Dendritic cell treated with granulocyte-macrophage colony-stimulating factor and Interleukin-4, amounts not matched to agents 40 ng/mL and 50 ng/mL, for 4 days (primary cell): ENCODE measurements at regions not wholly inside any gene's neighbourhood (a gene's known extent, or its start where the extent isn't known, plus 50 kb on each side); places are given as distances from the start of the nearest gene placed in this dataset.
A peak's percentile ranks its signal among the peaks of the same experiment; 100 is the strongest.

Source experiments
- H3K27ac Mint-ChIP-seq: one replicate; pipeline ENCODE4 v1.8.0; 2022; ENCODE audit warnings: mild to moderate bottlenecking, mixed read lengths
- H3K27me3 Mint-ChIP-seq: one replicate; pipeline ENCODE4 v1.8.0; 2022; ENCODE audit warnings: mild to moderate bottlenecking, mixed read lengths
- H3K36me3 Mint-ChIP-seq: one replicate; pipeline ENCODE4 v1.8.0; 2022; ENCODE audit warnings: low read depth, mixed read lengths
- H3K4me1 Mint-ChIP-seq: one replicate; pipeline ENCODE4 v1.8.0; 2022; ENCODE audit warnings: low read depth, mixed read lengths
- H3K4me3 Mint-ChIP-seq: one replicate; pipeline ENCODE4 v1.8.0; 2022; ENCODE audit warnings: mild to moderate bottlenecking, moderate library complexity, mixed read lengths
- H3K9me3 Mint-ChIP-seq: one replicate; pipeline ENCODE4 v1.8.0; 2022; ENCODE audit warnings: mixed read lengths
- intact Hi-C: fragments of 100-400 bp; cut with micrococcal nuclease; formaldehyde crosslinking; loops from one replicate; pipeline ENCODE4 v1.15.0; 2022

GRCh38 chr3:177420651-177421480, 223.6 kb upstream of the TBL1XR1 start:
- H3K36me3 Mint-ChIP-seq = no peaks in the 10 kb centered on the region
- no peak overlapping the region for H3K27ac Mint-ChIP-seq
- no peaks in the 10 kb centered on the region for H3K9me3 Mint-ChIP-seq
- peaks cover 17% of the 10 kb centered on the region for H3K4me1 Mint-ChIP-seq
- no peak overlapping the region for H3K4me3 Mint-ChIP-seq
- H3K27me3 Mint-ChIP-seq = no peaks in the 10 kb centered on the region
- intact Hi-C loops = no loop called here

- intact Hi-C loops = no loop called here
- Mint-ChIP-seq H3K27ac (no peak overlapping the region), H3K27me3 (no peaks in the 10 kb centered on the region), H3K36me3 (no peaks in the 10 kb centered on the region), H3K4me3 (no peak overlapping the region), H3K9me3 (no peaks in the 10 kb centered on the region), H3K4me1 (peaks cover 19% of the 10 kb centered on the region)
These were observed 224.2 kb upstream of the TBL1XR1 start for GRCh38 chr3:177421481-177421785.

GRCh38 chr3:177424521-177424920, 227.2 kb upstream of the TBL1XR1 start:
- no peak overlapping the region for H3K27ac Mint-ChIP-seq
- H3K9me3 Mint-ChIP-seq = no peaks in the 10 kb centered on the region
- H3K4me1 Mint-ChIP-seq = peaks cover 45% of the 10 kb centered on the region
- intact Hi-C loops = no loop called here
- no peak overlapping the region for H3K4me3 Mint-ChIP-seq
- H3K36me3 Mint-ChIP-seq = no peaks in the 10 kb centered on the region
- H3K27me3 Mint-ChIP-seq = no peaks in the 10 kb centered on the region

- Mint-ChIP-seq H3K36me3 (no peaks in the 10 kb centered on the region), H3K9me3 (no peaks in the 10 kb centered on the region), H3K4me3 (no peak overlapping the region), H3K27me3 (no peaks in the 10 kb centered on the region), H3K4me1 (peaks cover 48% of the 10 kb centered on the region), H3K27ac (no peak overlapping the region)
- intact Hi-C loops = no loop called here
These were observed 227.8 kb upstream of the TBL1XR1 start for GRCh38 chr3:177425042-177425441.

- intact Hi-C loops = no loop called here
- Mint-ChIP-seq H3K36me3 (no peaks in the 10 kb centered on the region), H3K27ac (no peak overlapping the region), H3K9me3 (no peaks in the 10 kb centered on the region), H3K4me3 (no peak overlapping the region), H3K27me3 (no peaks in the 10 kb centered on the region), H3K4me1 (peaks cover 48% of the 10 kb centered on the region)
These were observed 229.0 kb upstream of the TBL1XR1 start for GRCh38 chr3:177426106-177426877.

- intact Hi-C loops = no loop called here
- no peaks in the 10 kb centered on the region for H3K36me3 Mint-ChIP-seq
- H3K27me3 Mint-ChIP-seq = no peaks in the 10 kb centered on the region
- H3K4me3 Mint-ChIP-seq = no peak overlapping the region
- no peaks in the 10 kb centered on the region for H3K9me3 Mint-ChIP-seq
- H3K4me1 Mint-ChIP-seq = peaks cover 48% of the 10 kb centered on the region
- H3K27ac Mint-ChIP-seq = peak overlapping the region; percentile 63
These were observed 229.7 kb upstream of the TBL1XR1 start for GRCh38 chr3:177426878-177427495.

- peak overlapping the region; percentile 63 for H3K27ac Mint-ChIP-seq
- intact Hi-C loops = no loop called here
- H3K9me3 Mint-ChIP-seq = no peaks in the 10 kb centered on the region
- no peak overlapping the region for H3K4me3 Mint-ChIP-seq
- H3K4me1 Mint-ChIP-seq = peaks cover 48% of the 10 kb centered on the region
- H3K36me3 Mint-ChIP-seq = no peaks in the 10 kb centered on the region
- H3K27me3 Mint-ChIP-seq = no peaks in the 10 kb centered on the region
These were observed 230.3 kb upstream of the TBL1XR1 start for GRCh38 chr3:177427540-177427939.

- peaks cover 47% of the 10 kb centered on the region for H3K4me1 Mint-ChIP-seq
- no peaks in the 10 kb centered on the region for H3K36me3 Mint-ChIP-seq
- no peaks in the 10 kb centered on the region for H3K27me3 Mint-ChIP-seq
- no peak overlapping the region for H3K4me3 Mint-ChIP-seq
- intact Hi-C loops = no loop called here
- H3K27ac Mint-ChIP-seq = no peak overlapping the region
- H3K9me3 Mint-ChIP-seq = no peaks in the 10 kb centered on the region
These were observed 231.8 kb upstream of the TBL1XR1 start for GRCh38 chr3:177429079-177429478.

GRCh38 chr3:177429771-177430170, 232.5 kb upstream of the TBL1XR1 start:
- Mint-ChIP-seq H3K27ac (no peak overlapping the region), H3K36me3 (no peaks in the 10 kb centered on the region), H3K4me3 (no peak overlapping the region), H3K9me3 (no peaks in the 10 kb centered on the region), H3K4me1 (peaks cover 40% of the 10 kb centered on the region), H3K27me3 (no peaks in the 10 kb centered on the region)
- intact Hi-C loops = no loop called here

- H3K4me3 Mint-ChIP-seq = no peak overlapping the region
- no peaks in the 10 kb centered on the region for H3K9me3 Mint-ChIP-seq
- no peak overlapping the region for H3K27ac Mint-ChIP-seq
- H3K27me3 Mint-ChIP-seq = no peaks in the 10 kb centered on the region
- H3K36me3 Mint-ChIP-seq = no peaks in the 10 kb centered on the region
- intact Hi-C loops = no loop called here
- H3K4me1 Mint-ChIP-seq = peaks cover 32% of the 10 kb centered on the region
These were observed 233.4 kb upstream of the TBL1XR1 start for GRCh38 chr3:177430653-177431052.

GRCh38 chr3:177431525-177432176, 234.4 kb upstream of the TBL1XR1 start:
- Mint-ChIP-seq H3K4me3 (no peak overlapping the region), H3K36me3 (no peaks in the 10 kb centered on the region), H3K27me3 (no peaks in the 10 kb centered on the region), H3K9me3 (no peaks in the 10 kb centered on the region), H3K4me1 (peaks cover 28% of the 10 kb centered on the region), H3K27ac (no peak overlapping the region)
- intact Hi-C loops = no loop called here

- Mint-ChIP-seq H3K4me1 (no peaks in the 10 kb centered on the region), H3K9me3 (no peaks in the 10 kb centered on the region), H3K36me3 (no peaks in the 10 kb centered on the region), H3K27me3 (no peaks in the 10 kb centered on the region), H3K27ac (no peak overlapping the region), H3K4me3 (no peak overlapping the region)
- intact Hi-C loops = no loop called here
These were observed 238.0 kb upstream of the TBL1XR1 start for GRCh38 chr3:177435301-177435700.

- H3K36me3 Mint-ChIP-seq = no peaks in the 10 kb centered on the region
- intact Hi-C loops = no loop called here
- H3K9me3 Mint-ChIP-seq = no peaks in the 10 kb centered on the region
- H3K4me1 Mint-ChIP-seq = peaks cover 12% of the 10 kb centered on the region
- H3K27me3 Mint-ChIP-seq = no peaks in the 10 kb centered on the region
- H3K4me3 Mint-ChIP-seq = no peak overlapping the region
- no peak overlapping the region for H3K27ac Mint-ChIP-seq
These were observed 240.4 kb upstream of the TBL1XR1 start for GRCh38 chr3:177437513-177438337.
